Uterus (tissue), 2 donors: ENCODE measurements at regions not wholly inside any gene's neighbourhood (a gene's known extent, or its start where the extent isn't known, plus 50 kb on each side); places are given as distances from the start of the nearest gene placed in this dataset.

Source experiments
- CTCF ChIP-seq, 4 experiments: fragments of 200-600 bp in 2 of 4; fragments of 450-650 bp in 2 of 4; sonication (generic) in 2 of 4; IDR thresholded peaks; one replicate each; pipeline ENCODE4 v1.5.1; 2016 to 2019; ENCODE audit warnings: antibody characterized with exemption in 4 of 4, mild to moderate bottlenecking in 2 of 4, moderate library complexity in 1 of 4
- POLR2A ChIP-seq, 2 donors: fragments of 450-650 bp; IDR thresholded peaks; one replicate each; pipeline ENCODE4 v1.6.1; 2016; ENCODE audit warnings: antibody characterized with exemption in 2 of 2, mild to moderate bottlenecking in 1 of 2, moderate library complexity in 1 of 2

GRCh38 chr1:106727171-106727570 lies 329.3 kb upstream of the PRMT6 start:
- TF ChIP-seq CTCF (IDR thresholded peaks at IDR 0.05), result no peak
- no peak for TF ChIP-seq POLR2A (IDR thresholded peaks at IDR 0.05)
